ENCODE measurements at regions not wholly inside any gene's neighbourhood (a gene's known extent, or its start where the extent isn't known, plus 50 kb on each side); places are given as distances from the start of the nearest gene placed in this dataset.

- no peak for DNase-seq (ENCODE audit: low spot score)
Measured at GRCh38 chr9:79796411-79796810, 224.6 kb downstream of the TLE4 start.

DNA sequence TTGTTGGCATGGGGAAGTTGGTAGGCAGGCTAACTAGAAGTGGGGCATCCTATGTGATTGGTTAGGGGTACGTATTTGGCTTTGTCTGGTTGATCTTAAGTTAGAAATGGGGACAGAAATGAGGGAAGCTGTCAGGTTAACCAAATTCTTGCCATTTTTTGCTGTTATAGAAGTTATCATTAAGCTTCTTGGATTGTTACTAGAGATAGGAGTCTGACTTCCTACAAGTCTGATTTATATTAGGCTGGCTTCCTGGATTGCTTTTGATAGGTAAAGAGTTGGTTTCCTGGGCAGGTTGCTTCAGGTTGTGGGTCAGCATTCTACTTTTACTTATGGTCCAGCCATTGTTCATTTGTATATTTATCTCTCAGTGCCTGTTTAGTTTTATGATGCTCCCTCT, 216.9 kb downstream of the TLE4 start:
- no peak for DNase-seq (ENCODE audit: low spot score)

DNA sequence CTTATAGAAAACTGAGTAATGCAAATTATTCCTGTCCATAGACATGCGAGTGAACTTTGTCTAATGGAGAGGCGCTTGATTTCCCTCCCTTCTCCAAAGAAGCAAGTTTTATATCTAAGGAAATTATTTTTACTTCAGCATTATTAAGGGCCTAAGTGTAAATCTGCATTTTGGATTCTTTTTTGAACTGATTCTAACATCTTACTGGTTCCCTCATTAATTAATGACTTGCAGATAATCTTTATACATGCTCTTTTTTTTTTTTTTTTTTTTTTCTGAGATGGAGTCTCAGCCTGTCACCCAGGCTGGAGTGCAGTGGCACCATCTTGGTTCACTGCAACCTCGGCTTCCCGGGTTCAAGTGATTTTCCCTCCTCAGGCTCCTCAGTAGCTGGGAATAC, 209.5 kb downstream of the TLE4 start:
- DNase-seq (ENCODE audit: low spot score) = no peak

GRCh38 chr9:79780559-79780958, 208.8 kb downstream of the TLE4 start:
- no peak for DNase-seq (ENCODE audit: low spot score)

GRCh38 chr9:79779901-79780300, 208.1 kb downstream of the TLE4 start:
- no peak for DNase-seq (ENCODE audit: low spot score)

- DNase-seq (ENCODE audit: low spot score) = no peak
Measured at GRCh38 chr9:79778581-79778980, 206.8 kb downstream of the TLE4 start.

DNA sequence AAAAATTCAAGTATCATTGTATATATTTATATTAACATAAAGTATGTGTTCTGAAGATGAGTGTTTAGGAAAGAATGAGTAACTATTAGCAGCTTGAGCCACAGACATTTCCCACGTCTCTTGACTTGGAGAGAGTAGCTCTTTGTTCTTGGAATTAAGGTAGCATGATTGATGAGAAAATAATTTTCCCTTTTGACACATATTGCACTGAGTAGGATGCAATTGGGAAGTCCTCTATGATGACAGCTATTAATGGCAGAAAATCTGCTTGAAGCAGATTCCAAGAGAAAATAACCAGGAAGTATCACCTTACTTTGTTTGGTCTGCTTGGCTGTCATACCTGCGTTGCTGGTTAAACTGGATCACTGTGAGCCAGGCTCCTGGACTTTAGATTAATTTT, 204.8 kb downstream of the TLE4 start:
- DNase-seq (ENCODE audit: low spot score) = no peak

Data from AG08395 (cell line).